Progenitor cell of endocrine pancreas (in vitro differentiated cells): ENCODE measurements at regions not wholly inside any gene's neighbourhood (a gene's known extent, or its start where the extent isn't known, plus 50 kb on each side); places are given as distances from the start of the nearest gene placed in this dataset.
A peak's percentile ranks its signal among the peaks of the same experiment; 100 is the strongest.

Source experiments
- DNase-seq: peaks from one replicate; pipeline ENCODE4 v3.0.0; 2021; ENCODE audit warnings: low spot score; ENCODE audit not compliant: unreplicated experiment
- H3K27ac Mint-ChIP-seq: 2 replicates; pipeline ENCODE4 v1.8.0; 2021; ENCODE audit warnings: mild to moderate bottlenecking, moderate library complexity, mixed read lengths
- H3K27me3 Mint-ChIP-seq: 2 replicates; pipeline ENCODE4 v1.8.0; 2021; ENCODE audit warnings: mixed read lengths
- H3K36me3 Mint-ChIP-seq: 2 replicates; pipeline ENCODE4 v1.8.0; 2022; ENCODE audit warnings: mixed read lengths; ENCODE audit not compliant: insufficient read depth
- H3K4me1 Mint-ChIP-seq: 2 replicates; pipeline ENCODE4 v1.8.0; 2021; ENCODE audit warnings: low read depth, mixed read lengths
- H3K4me3 Mint-ChIP-seq: 2 replicates; pipeline ENCODE4 v1.8.0; 2021; ENCODE audit warnings: low read depth, mild to moderate bottlenecking, moderate library complexity, mixed read lengths
- H3K9me3 Mint-ChIP-seq: 2 replicates; pipeline ENCODE4 v1.8.0; 2021; ENCODE audit warnings: low read depth, mixed read lengths
- TF ChIP-seq, protein P1 (sequence below): fragments of 200-600 bp; sonication (generic); IDR thresholded peaks from one replicate; pipeline ENCODE4 v1.5.0; 2021; ENCODE audit warnings: antibody characterized with exemption, mild to moderate bottlenecking; ENCODE audit not compliant: unreplicated experiment

- H3K9me3 Mint-ChIP-seq: no peaks in the 10 kb centered on the region
- peaks cover 7% of the 10 kb centered on the region for H3K27me3 Mint-ChIP-seq
- H3K4me1 Mint-ChIP-seq: no peaks in the 10 kb centered on the region
- H3K4me3 Mint-ChIP-seq: no peak overlapping the region
- TF ChIP-seq, protein P1, sequence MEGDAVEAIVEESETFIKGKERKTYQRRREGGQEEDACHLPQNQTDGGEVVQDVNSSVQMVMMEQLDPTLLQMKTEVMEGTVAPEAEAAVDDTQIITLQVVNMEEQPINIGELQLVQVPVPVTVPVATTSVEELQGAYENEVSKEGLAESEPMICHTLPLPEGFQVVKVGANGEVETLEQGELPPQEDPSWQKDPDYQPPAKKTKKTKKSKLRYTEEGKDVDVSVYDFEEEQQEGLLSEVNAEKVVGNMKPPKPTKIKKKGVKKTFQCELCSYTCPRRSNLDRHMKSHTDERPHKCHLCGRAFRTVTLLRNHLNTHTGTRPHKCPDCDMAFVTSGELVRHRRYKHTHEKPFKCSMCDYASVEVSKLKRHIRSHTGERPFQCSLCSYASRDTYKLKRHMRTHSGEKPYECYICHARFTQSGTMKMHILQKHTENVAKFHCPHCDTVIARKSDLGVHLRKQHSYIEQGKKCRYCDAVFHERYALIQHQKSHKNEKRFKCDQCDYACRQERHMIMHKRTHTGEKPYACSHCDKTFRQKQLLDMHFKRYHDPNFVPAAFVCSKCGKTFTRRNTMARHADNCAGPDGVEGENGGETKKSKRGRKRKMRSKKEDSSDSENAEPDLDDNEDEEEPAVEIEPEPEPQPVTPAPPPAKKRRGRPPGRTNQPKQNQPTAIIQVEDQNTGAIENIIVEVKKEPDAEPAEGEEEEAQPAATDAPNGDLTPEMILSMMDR: no peak
- H3K36me3 Mint-ChIP-seq: no peaks in the 10 kb centered on the region
- no peak for DNase-seq
- no peak overlapping the region for H3K27ac Mint-ChIP-seq
Measured at GRCh38 chrX:93580634-93581033, 92.7 kb downstream of the NAP1L3 start.

GRCh38 chrX:93538575-93538974, 134.8 kb downstream of the NAP1L3 start:
- no peak for DNase-seq
- no peak overlapping the region for H3K27ac Mint-ChIP-seq
- no peaks in the 10 kb centered on the region for H3K36me3 Mint-ChIP-seq
- no peak overlapping the region for H3K4me3 Mint-ChIP-seq
- H3K4me1 Mint-ChIP-seq: no peaks in the 10 kb centered on the region
- TF ChIP-seq, protein P1: peak; percentile 79
- H3K27me3 Mint-ChIP-seq: no peaks in the 10 kb centered on the region
- H3K9me3 Mint-ChIP-seq: no peaks in the 10 kb centered on the region

- H3K27me3 Mint-ChIP-seq: no peaks in the 10 kb centered on the region
- H3K9me3 Mint-ChIP-seq: peaks cover 8% of the 10 kb centered on the region
- H3K27ac Mint-ChIP-seq: no peak overlapping the region
- no peaks in the 10 kb centered on the region for H3K4me1 Mint-ChIP-seq
- DNase-seq: no peak
- TF ChIP-seq, protein P1: no peak
- no peak overlapping the region for H3K4me3 Mint-ChIP-seq
- H3K36me3 Mint-ChIP-seq: no peaks in the 10 kb centered on the region
Measured at GRCh38 chrX:93528917-93529316, 144.5 kb downstream of the NAP1L3 start.
